ENCODE measurements at regions not wholly inside any gene's neighbourhood (a gene's known extent, or its start where the extent isn't known, plus 50 kb on each side); places are given as distances from the start of the nearest gene placed in this dataset.
"Not testable (repeated sequence)": the region's sequence is repeated elsewhere in the genome, so short reads cannot be mapped to it uniquely, and the experiment has no call there.

- no peak for DNase-seq
Measured at GRCh38 chr21:14903172-14903865, 161.5 kb downstream of the NRIP1 start.

GRCh38 chr21:14901482-14901958 is 163.3 kb downstream of the NRIP1 start:
- DNase-seq: no peak

- no peak for DNase-seq
Measured at GRCh38 chr21:14900611-14901010, 164.2 kb downstream of the NRIP1 start.

GRCh38 chr21:14900058-14900457 is 164.7 kb downstream of the NRIP1 start:
- DNase-seq: no peak

- DNase-seq: no peak
Measured at GRCh38 chr21:14895792-14896191, 169.0 kb downstream of the NRIP1 start.

GRCh38 chr21:14890141-14890540 is 174.7 kb downstream of the NRIP1 start:
- DNase-seq: no peak

GRCh38 chr21:14889080-14889810 is 175.6 kb downstream of the NRIP1 start:
- DNase-seq: no peak

GRCh38 chr21:14888202-14888601 is 176.6 kb downstream of the NRIP1 start:
- no peak for DNase-seq

GRCh38 chr21:14886001-14886400 is 178.8 kb downstream of the NRIP1 start:
- no peak for DNase-seq

GRCh38 chr21:14883351-14883750 is 181.4 kb downstream of the NRIP1 start:
- no peak for DNase-seq

- not testable (repeated sequence) for DNase-seq
Measured at GRCh38 chr21:14882545-14882944, 182.3 kb downstream of the NRIP1 start.

GRCh38 chr21:14881863-14882499 is 182.8 kb downstream of the NRIP1 start:
- DNase-seq: no peak

- no peak for DNase-seq
Measured at GRCh38 chr21:14880922-14881321, 183.9 kb downstream of the NRIP1 start.

GRCh38 chr21:14879458-14879857 is 185.3 kb downstream of the NRIP1 start:
- no peak for DNase-seq

- DNase-seq: no peak
Measured at GRCh38 chr21:14878971-14879370, 185.8 kb downstream of the NRIP1 start.

- no peak for DNase-seq
Measured at GRCh38 chr21:14877581-14878228, 187.1 kb downstream of the NRIP1 start.

- DNase-seq: no peak
Measured at GRCh38 chr21:14876524-14876840, 188.3 kb downstream of the NRIP1 start.

GRCh38 chr21:14875704-14876523 is 188.9 kb downstream of the NRIP1 start:
- DNase-seq: no peak

- DNase-seq: no peak
Measured at GRCh38 chr21:14875186-14875585, 189.6 kb downstream of the NRIP1 start.

GRCh38 chr21:14874379-14874778 is 190.4 kb downstream of the NRIP1 start:
- no peak for DNase-seq

- no peak for DNase-seq
Measured at GRCh38 chr21:14871861-14872260, 192.9 kb downstream of the NRIP1 start.

- no peak for DNase-seq
Measured at GRCh38 chr21:14870853-14871149, 194.0 kb downstream of the NRIP1 start.

Measured in activated CD4-positive, alpha-beta T cell treated with anti-CD3 and anti-CD28 coated beads for 1 hour (primary cell).